ENCODE measurements at regions not wholly inside any gene's neighbourhood (a gene's known extent, or its start where the extent isn't known, plus 50 kb on each side); places are given as distances from the start of the nearest gene placed in this dataset.

GRCh38 chr6:126133984-126134383, 147.6 kb downstream of the TRMT11 start:
- Histone ChIP-seq H3K36me3 (no peaks in the 10 kb centered on the region), H3K4me1 (no peaks in the 10 kb centered on the region), H3K4me3 (no peak overlapping the region), H3K9me3 (no peaks in the 10 kb centered on the region), H3K27ac (no peak overlapping the region), H3K27me3 (no peaks in the 10 kb centered on the region)
- intact Hi-C loops (cut with DNase I): no loop called here
- DNase-seq (no peak), ATAC-seq (no peak)
- no peak for TF ChIP-seq CTCF (IDR thresholded peaks at IDR 0.05)

- no peaks in the 10 kb centered on the region for H3K4me1 ChIP-seq
- no peak for DNase-seq
- no peaks in the 10 kb centered on the region for H3K27me3 ChIP-seq
- intact Hi-C loops (cut with DNase I): no loop called here
- no peak for ATAC-seq
- no peak for TF ChIP-seq CTCF (IDR thresholded peaks at IDR 0.05)
- H3K4me3 ChIP-seq: no peak overlapping the region
- H3K36me3 ChIP-seq: no peaks in the 10 kb centered on the region
- no peak overlapping the region for H3K27ac ChIP-seq
- no peaks in the 10 kb centered on the region for H3K9me3 ChIP-seq
Observed at GRCh38 chr6:126134491-126134890, 148.2 kb downstream of the TRMT11 start.

- Histone ChIP-seq H3K9me3 (no peaks in the 10 kb centered on the region), H3K4me3 (no peak overlapping the region), H3K27me3 (no peaks in the 10 kb centered on the region), H3K4me1 (no peaks in the 10 kb centered on the region), H3K27ac (no peak overlapping the region), H3K36me3 (no peaks in the 10 kb centered on the region)
- TF ChIP-seq CTCF (IDR thresholded peaks at IDR 0.05): no peak
- no peak for ATAC-seq
- no peak for DNase-seq
- intact Hi-C loops (cut with DNase I): no loop called here
Observed at GRCh38 chr6:126140015-126140414, 153.7 kb downstream of the TRMT11 start.

GRCh38 chr6:126143761-126144251, 157.5 kb downstream of the TRMT11 start:
- intact Hi-C loops (cut with DNase I): no loop called here
- Histone ChIP-seq H3K27me3 (no peaks in the 10 kb centered on the region), H3K9me3 (no peaks in the 10 kb centered on the region), H3K4me1 (no peaks in the 10 kb centered on the region), H3K4me3 (no peak overlapping the region), H3K36me3 (no peaks in the 10 kb centered on the region), H3K27ac (no peak overlapping the region)
- TF ChIP-seq CTCF (IDR thresholded peaks at IDR 0.05): no peak
- DNase-seq (no peak), ATAC-seq (no peak)

GRCh38 chr6:126145351-126145750, 159.0 kb downstream of the TRMT11 start:
- intact Hi-C loops (cut with DNase I): no loop called here
- Histone ChIP-seq H3K27me3 (no peaks in the 10 kb centered on the region), H3K27ac (no peak overlapping the region), H3K4me3 (no peak overlapping the region), H3K36me3 (no peaks in the 10 kb centered on the region), H3K4me1 (no peaks in the 10 kb centered on the region), H3K9me3 (no peaks in the 10 kb centered on the region)
- ATAC-seq (no peak), DNase-seq (no peak)
- no peak for TF ChIP-seq CTCF (IDR thresholded peaks at IDR 0.05)

GRCh38 chr6:126147291-126147815, 161.0 kb downstream of the TRMT11 start:
- H3K9me3 ChIP-seq: no peaks in the 10 kb centered on the region
- no peak for TF ChIP-seq CTCF (IDR thresholded peaks at IDR 0.05)
- no peak for DNase-seq
- ATAC-seq: no peak
- H3K27me3 ChIP-seq: no peaks in the 10 kb centered on the region
- intact Hi-C loops (cut with DNase I): no loop called here
- H3K4me1 ChIP-seq: peaks cover 2% of the 10 kb centered on the region
- no peaks in the 10 kb centered on the region for H3K36me3 ChIP-seq
- H3K4me3 ChIP-seq: no peak overlapping the region
- no peak overlapping the region for H3K27ac ChIP-seq
